ENCODE measurements at regions not wholly inside any gene's neighbourhood (a gene's known extent, or its start where the extent isn't known, plus 50 kb on each side); places are given as distances from the start of the nearest gene placed in this dataset.
A peak's percentile ranks its signal among the peaks of the same experiment; 100 is the strongest.

GRCh38 chr20:5374171-5374570 is 57.4 kb upstream of the PROKR2 start:
- Mint-ChIP-seq H3K4me1 (ENCODE audit: low read depth, unreplicated experiment) (peaks cover 33% of the 10 kb centered on the region), H3K4me3 (ENCODE audit: unreplicated experiment) (peak overlapping the region; percentile 46), H3K36me3 (ENCODE audit: unreplicated experiment) (peaks cover 7% of the 10 kb centered on the region), H3K9me3 (ENCODE audit: unreplicated experiment) (peaks cover 9% of the 10 kb centered on the region), H3K27ac (ENCODE audit: unreplicated experiment) (peak overlapping the region; percentile 83), H3K27me3 (ENCODE audit: unreplicated experiment) (peaks cover 8% of the 10 kb centered on the region)
- TF ChIP-seq CTCF (IDR thresholded peaks at IDR 0.05; ENCODE audit: partially characterized antibody, unreplicated experiment), result no peak
- no peak for DNase-seq

GRCh38 chr20:5372371-5372770 is 55.6 kb upstream of the PROKR2 start:
- Mint-ChIP-seq H3K9me3 (ENCODE audit: unreplicated experiment) (peaks cover 9% of the 10 kb centered on the region), H3K4me3 (ENCODE audit: unreplicated experiment) (no peak overlapping the region), H3K27me3 (ENCODE audit: unreplicated experiment) (peaks cover 8% of the 10 kb centered on the region), H3K36me3 (ENCODE audit: unreplicated experiment) (peaks cover 7% of the 10 kb centered on the region), H3K27ac (ENCODE audit: unreplicated experiment) (no peak overlapping the region), H3K4me1 (ENCODE audit: low read depth, unreplicated experiment) (peaks cover 33% of the 10 kb centered on the region)
- no peak for DNase-seq
- TF ChIP-seq CTCF (IDR thresholded peaks at IDR 0.05; ENCODE audit: partially characterized antibody, unreplicated experiment), result no peak

GRCh38 chr20:5369629-5370028 is 52.9 kb upstream of the PROKR2 start:
- no peak for DNase-seq
- no peak for TF ChIP-seq CTCF (IDR thresholded peaks at IDR 0.05; ENCODE audit: partially characterized antibody, unreplicated experiment)
- H3K4me3 Mint-ChIP-seq (ENCODE audit: unreplicated experiment), result no peak overlapping the region
- no peak overlapping the region for H3K27ac Mint-ChIP-seq (ENCODE audit: unreplicated experiment)
- peaks cover 17% of the 10 kb centered on the region for H3K36me3 Mint-ChIP-seq (ENCODE audit: unreplicated experiment)
- peaks cover 15% of the 10 kb centered on the region for H3K9me3 Mint-ChIP-seq (ENCODE audit: unreplicated experiment)
- H3K4me1 Mint-ChIP-seq (ENCODE audit: low read depth, unreplicated experiment), result peaks cover 19% of the 10 kb centered on the region
- peaks cover 8% of the 10 kb centered on the region for H3K27me3 Mint-ChIP-seq (ENCODE audit: unreplicated experiment)

All from glutamatergic neuron (in vitro differentiated cells).